Activated CD8-positive, alpha-beta memory T cell treated with anti-CD3 and anti-CD28 coated beads for 4 hours (primary cell): ENCODE measurements at regions not wholly inside any gene's neighbourhood (a gene's known extent, or its start where the extent isn't known, plus 50 kb on each side); places are given as distances from the start of the nearest gene placed in this dataset.
"Not testable (repeated sequence)": the region's sequence is repeated elsewhere in the genome, so short reads cannot be mapped to it uniquely, and the experiment has no call there.

Source experiments
- DNase-seq, 2 donors: peaks; one replicate each; pipeline ENCODE4 v3.0.0-alpha.2; 2020; ENCODE audit warnings: low read depth in 2 of 2

GRCh38 chr20:41717483-41717882 is 99.3 kb upstream of the CHD6 start:
- DNase-seq, result no peak

GRCh38 chr20:41716911-41717310 is 98.7 kb upstream of the CHD6 start:
- no peak for DNase-seq

GRCh38 chr20:41716436-41716835 is 98.3 kb upstream of the CHD6 start:
- no peak for DNase-seq

GRCh38 chr20:41715526-41715925 is 97.3 kb upstream of the CHD6 start:
- no peak for DNase-seq

GRCh38 chr20:41714030-41714429 is 95.9 kb upstream of the CHD6 start:
- DNase-seq, result no peak

GRCh38 chr20:41704896-41705295 is 86.7 kb upstream of the CHD6 start:
- no peak for DNase-seq

- no peak for DNase-seq
Measured at GRCh38 chr20:41702647-41703046, 84.5 kb upstream of the CHD6 start.

GRCh38 chr20:41701588-41702348 is 83.6 kb upstream of the CHD6 start:
- no peak for DNase-seq

- DNase-seq, result not testable (repeated sequence)
Measured at GRCh38 chr20:41699673-41700072, 81.5 kb upstream of the CHD6 start.

- DNase-seq, result no peak
Measured at GRCh38 chr20:41697861-41698559, 79.8 kb upstream of the CHD6 start.

- no peak for DNase-seq
Measured at GRCh38 chr20:41696428-41696827, 78.3 kb upstream of the CHD6 start.

GRCh38 chr20:41694796-41695195 is 76.6 kb upstream of the CHD6 start:
- no peak for DNase-seq

- DNase-seq, result peak; percentile 62 to 67
Measured at GRCh38 chr20:41693136-41693979, 75.2 kb upstream of the CHD6 start.

GRCh38 chr20:41692479-41693135 is 74.4 kb upstream of the CHD6 start:
- peak; percentile 38 to 41 for DNase-seq

GRCh38 chr20:41691443-41691842 is 73.3 kb upstream of the CHD6 start:
- no peak for DNase-seq

GRCh38 chr20:41690702-41691101 is 72.5 kb upstream of the CHD6 start:
- DNase-seq, result no peak

- no peak for DNase-seq
Measured at GRCh38 chr20:41686961-41687360, 68.8 kb upstream of the CHD6 start.

GRCh38 chr20:41685145-41685544 is 67.0 kb upstream of the CHD6 start:
- not testable (repeated sequence) for DNase-seq

- DNase-seq, result no peak
Measured at GRCh38 chr20:41678799-41679198, 60.6 kb upstream of the CHD6 start.

GRCh38 chr20:41672282-41672681 is 54.1 kb upstream of the CHD6 start:
- no peak for DNase-seq

- no peak for DNase-seq
Measured at GRCh38 chr20:41671143-41671542, 53.0 kb upstream of the CHD6 start.

- DNase-seq, result no peak
Measured at GRCh38 chr20:41670631-41671030, 52.5 kb upstream of the CHD6 start.
